ENCODE measurements at regions not wholly inside any gene's neighbourhood (a gene's known extent, or its start where the extent isn't known, plus 50 kb on each side); places are given as distances from the start of the nearest gene placed in this dataset.

- no peaks in the 10 kb centered on the region for H3K36me3 ChIP-seq
- no peaks in the 10 kb centered on the region; the same call in 1 of the 2 replicates for H3K9me3 ChIP-seq
- no peak overlapping the region for H3K4me3 ChIP-seq (ENCODE audit: low read depth, low read length)
- 0 out of 2 replicates have a peak, but pooled peaks cover 2% of the 10 kb centered on the region for H3K27me3 ChIP-seq
- peak; percentile 15; the same call in 1 of the 2 replicates for TF ChIP-seq CTCF (IDR thresholded peaks at IDR 0.05; ENCODE audit: low read depth, low read length)
- DNase-seq: no peak
- no peaks in the 10 kb centered on the region for H3K4me1 ChIP-seq
These were observed 71.7 kb upstream of the ETV6 start for GRCh38 chr12:11577658-11578260.

- H3K27me3 ChIP-seq: 0 out of 2 replicates have a peak, but pooled peaks cover 2% of the 10 kb centered on the region
- H3K9me3 ChIP-seq: no peaks in the 10 kb centered on the region; the same call in 1 of the 2 replicates
- no peak for DNase-seq
- H3K36me3 ChIP-seq: no peaks in the 10 kb centered on the region
- H3K4me3 ChIP-seq (ENCODE audit: low read depth, low read length): no peak overlapping the region
- no peak for TF ChIP-seq CTCF (IDR thresholded peaks at IDR 0.05; ENCODE audit: low read depth, low read length)
- no peaks in the 10 kb centered on the region for H3K4me1 ChIP-seq
These were observed 70.9 kb upstream of the ETV6 start for GRCh38 chr12:11578461-11578993.

GRCh38 chr12:11580125-11580751 lies 69.2 kb upstream of the ETV6 start:
- no peak for DNase-seq
- Histone ChIP-seq H3K36me3 (no peaks in the 10 kb centered on the region), H3K4me1 (no peaks in the 10 kb centered on the region), H3K9me3 (no peaks in the 10 kb centered on the region; the same call in 1 of the 2 replicates), H3K4me3 (ENCODE audit: low read depth, low read length) (no peak overlapping the region), H3K27me3 (0 out of 2 replicates have a peak, but pooled peaks cover 2% of the 10 kb centered on the region)
- TF ChIP-seq CTCF (IDR thresholded peaks at IDR 0.05; ENCODE audit: low read depth, low read length): no peak

- Histone ChIP-seq H3K4me3 (ENCODE audit: low read depth, low read length) (no peak overlapping the region), H3K27me3 (0 out of 2 replicates have a peak, but pooled peaks cover 2% of the 10 kb centered on the region), H3K36me3 (no peaks in the 10 kb centered on the region), H3K9me3 (no peaks in the 10 kb centered on the region; the same call in 1 of the 2 replicates), H3K4me1 (no peaks in the 10 kb centered on the region)
- peak; percentile 60 for TF ChIP-seq CTCF (IDR thresholded peaks at IDR 0.05; ENCODE audit: low read depth, low read length)
- peak; percentile 70 for DNase-seq
These were observed 68.2 kb upstream of the ETV6 start for GRCh38 chr12:11581179-11581755.

GRCh38 chr12:11584221-11584855 lies 65.1 kb upstream of the ETV6 start:
- Histone ChIP-seq H3K9me3 (no peaks in the 10 kb centered on the region; the same call in 1 of the 2 replicates), H3K4me1 (no peaks in the 10 kb centered on the region), H3K36me3 (no peaks in the 10 kb centered on the region), H3K27me3 (no peaks in the 10 kb centered on the region), H3K4me3 (ENCODE audit: low read depth, low read length) (no peak overlapping the region)
- no peak for DNase-seq
- no peak for TF ChIP-seq CTCF (IDR thresholded peaks at IDR 0.05; ENCODE audit: low read depth, low read length)

All from BE2C (cell line).